Esophagus muscularis mucosa (tissue), 4 donors: ENCODE measurements at regions not wholly inside any gene's neighbourhood (a gene's known extent, or its start where the extent isn't known, plus 50 kb on each side); places are given as distances from the start of the nearest gene placed in this dataset.

Experiments
- DNase-seq: peaks from one replicate; pipeline ENCODE4 v3.0.0-alpha.2; 2017; ENCODE audit errors: extremely low spot score
- H3K27ac ChIP-seq, 4 donors: fragments of 200-600 bp; sonication (generic); replicated peaks in 1 of 4; 1 replicate in 3 of 4; 2 replicates in 1 of 4; pipeline ENCODE4 v1.5.1; 2016 to 2019; ENCODE audit warnings: mild to moderate bottlenecking in 1 of 4
- H3K27me3 ChIP-seq, 4 donors: fragments of 200-600 bp; sonication (generic); one replicate each; pipeline versions ENCODE4 v1.5.1 to v1.6.0; 2016 to 2019
- H3K36me3 ChIP-seq, 4 donors: fragments of 200-600 bp; sonication (generic); one replicate each; pipeline ENCODE4 v1.5.1; 2016 to 2019
- H3K4me1 ChIP-seq, 4 donors: fragments of 200-600 bp; sonication (generic); one replicate each; pipeline ENCODE4 v1.5.1; 2016 to 2019
- H3K4me3 ChIP-seq, 4 donors: fragments of 200-600 bp; sonication (generic); 1 replicate in 2 of 4; 2 replicates in 2 of 4; pipeline ENCODE4 v1.5.1; 2016 to 2019; ENCODE audit warnings: mild to moderate bottlenecking in 4 of 4, moderate library complexity in 1 of 4
- H3K9me3 ChIP-seq, 4 donors: fragments of 200-600 bp; sonication (generic); 1 replicate in 3 of 4; 2 replicates in 1 of 4; pipeline ENCODE4 v1.5.1; 2016 to 2019
- EP300 ChIP-seq: sonication (generic); formaldehyde crosslinking; IDR thresholded peaks from one replicate; pipeline ENCODE4 v1.6.1; 2017; ENCODE audit warnings: antibody characterized with exemption
- POLR2A ChIP-seq: fragments of 450-650 bp; IDR thresholded peaks from one replicate; pipeline ENCODE4 v1.6.1; 2017; ENCODE audit warnings: antibody characterized with exemption, moderate library complexity, mild to moderate bottlenecking, low read depth
- POLR2AphosphoS5 ChIP-seq, 2 donors: sonication (generic); formaldehyde crosslinking; IDR thresholded peaks; one replicate each; pipeline ENCODE4 v1.6.1; 2017; ENCODE audit warnings: antibody characterized with exemption in 2 of 2
- WGBS: methylation state at CpG from one replicate; pipeline ENCODE4 v1.1.5; 2018; 5-methylcytosine and 5-hydroxymethylcytosine counted together
- intact Hi-C: fragments of 100-400 bp; cut with DNase I; formaldehyde crosslinking; loops from one replicate; pipeline ENCODE4 v1.15.1; 2023
- TF ChIP-seq, protein P1 (sequence below), 3 experiments: fragments of 200-600 bp in 2 of 3; fragments of 450-650 bp in 1 of 3; sonication (generic) in 2 of 3; IDR thresholded peaks; one replicate each; pipeline ENCODE4 v1.5.1; 2017 to 2019; ENCODE audit warnings: antibody characterized with exemption in 3 of 3, mild to moderate bottlenecking in 2 of 3, moderate library complexity in 1 of 3

DNA sequence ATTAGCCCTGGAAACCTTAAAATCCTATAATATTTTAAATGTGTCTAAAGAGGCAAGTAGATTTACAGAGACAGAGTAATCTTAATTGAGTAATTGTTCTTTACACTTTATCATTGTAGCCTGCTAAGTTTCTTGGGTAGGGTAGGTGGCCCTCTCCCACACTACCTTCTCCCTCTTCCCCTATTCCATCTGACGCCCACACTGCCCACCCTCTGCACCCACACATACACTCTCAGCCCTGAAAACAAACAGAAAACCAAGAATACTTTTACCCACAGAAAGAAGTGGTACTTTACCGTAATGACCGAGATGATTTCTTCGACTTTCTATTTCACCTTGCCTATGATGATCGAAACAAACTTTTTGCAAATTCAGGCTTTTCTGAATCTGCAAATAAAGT, 320.4 kb upstream of the OBI1 start:
- H3K27me3 ChIP-seq, result peaks cover 0 to 6% (median 0%) of the 10 kb centered on the region in 4 donors
- 87% methylated on average over 5 of the region's 5 CpGs for WGBS
- H3K4me3 ChIP-seq, result no peak overlapping the region
- H3K36me3 ChIP-seq, result no peaks in the 10 kb centered on the region
- TF ChIP-seq POLR2A, result no peak
- no peak for TF ChIP-seq EP300
- no peak for TF ChIP-seq POLR2AphosphoS5 (IDR thresholded peaks at IDR 0.05)
- TF ChIP-seq, protein P1, sequence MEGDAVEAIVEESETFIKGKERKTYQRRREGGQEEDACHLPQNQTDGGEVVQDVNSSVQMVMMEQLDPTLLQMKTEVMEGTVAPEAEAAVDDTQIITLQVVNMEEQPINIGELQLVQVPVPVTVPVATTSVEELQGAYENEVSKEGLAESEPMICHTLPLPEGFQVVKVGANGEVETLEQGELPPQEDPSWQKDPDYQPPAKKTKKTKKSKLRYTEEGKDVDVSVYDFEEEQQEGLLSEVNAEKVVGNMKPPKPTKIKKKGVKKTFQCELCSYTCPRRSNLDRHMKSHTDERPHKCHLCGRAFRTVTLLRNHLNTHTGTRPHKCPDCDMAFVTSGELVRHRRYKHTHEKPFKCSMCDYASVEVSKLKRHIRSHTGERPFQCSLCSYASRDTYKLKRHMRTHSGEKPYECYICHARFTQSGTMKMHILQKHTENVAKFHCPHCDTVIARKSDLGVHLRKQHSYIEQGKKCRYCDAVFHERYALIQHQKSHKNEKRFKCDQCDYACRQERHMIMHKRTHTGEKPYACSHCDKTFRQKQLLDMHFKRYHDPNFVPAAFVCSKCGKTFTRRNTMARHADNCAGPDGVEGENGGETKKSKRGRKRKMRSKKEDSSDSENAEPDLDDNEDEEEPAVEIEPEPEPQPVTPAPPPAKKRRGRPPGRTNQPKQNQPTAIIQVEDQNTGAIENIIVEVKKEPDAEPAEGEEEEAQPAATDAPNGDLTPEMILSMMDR (IDR thresholded peaks at IDR 0.05), result no peak
- H3K4me1 ChIP-seq, result no peaks in the 10 kb centered on the region
- H3K27ac ChIP-seq, result no peak overlapping the region
- DNase-seq, result no peak
- intact Hi-C loops, result loop anchor here (10.0 kb wide), 1 partner anchor 665 kb away; no protein-coding TSS in a partner anchor
- no peaks in the 10 kb centered on the region for H3K9me3 ChIP-seq

GRCh38 chr13:78978381-78978998, 319.5 kb upstream of the OBI1 start:
- H3K4me3 ChIP-seq, result no peak overlapping the region
- no peaks in the 10 kb centered on the region for H3K36me3 ChIP-seq
- H3K9me3 ChIP-seq, result no peaks in the 10 kb centered on the region
- H3K4me1 ChIP-seq, result no peaks in the 10 kb centered on the region
- H3K27me3 ChIP-seq, result no peaks in the 10 kb centered on the region
- intact Hi-C loops, result loop anchor here (10.0 kb wide), 1 partner anchor 664 kb away; no protein-coding TSS in a partner anchor
- TF ChIP-seq EP300, result no peak
- TF ChIP-seq, protein P1 (IDR thresholded peaks at IDR 0.05), result peak; percentile 36 to 68 (median 57)
- no peak for DNase-seq
- WGBS, result 28% methylated on average over 2 of the region's 2 CpGs
- H3K27ac ChIP-seq, result no peak overlapping the region

- Histone ChIP-seq H3K9me3 (no peaks in the 10 kb centered on the region), H3K4me1 (no peaks in the 10 kb centered on the region), H3K27me3 (no peaks in the 10 kb centered on the region), H3K27ac (no peak overlapping the region), H3K4me3 (no peak overlapping the region), H3K36me3 (no peaks in the 10 kb centered on the region)
- no peak for DNase-seq
- 95% methylated on average over 3 of the region's 3 CpGs for WGBS
- intact Hi-C loops, result loop anchor here (2.0 to 10.0 kb wide), 2 partner anchors 663 to 839 kb away; no protein-coding TSS in a partner anchor
- TF ChIP-seq POLR2A, result no peak
- TF ChIP-seq, protein P1 (IDR thresholded peaks at IDR 0.05), result no peak
- TF ChIP-seq EP300, result no peak
- no peak for TF ChIP-seq POLR2AphosphoS5 (IDR thresholded peaks at IDR 0.05)
Observed at GRCh38 chr13:78977311-78977710, 318.4 kb upstream of the OBI1 start.

DNA sequence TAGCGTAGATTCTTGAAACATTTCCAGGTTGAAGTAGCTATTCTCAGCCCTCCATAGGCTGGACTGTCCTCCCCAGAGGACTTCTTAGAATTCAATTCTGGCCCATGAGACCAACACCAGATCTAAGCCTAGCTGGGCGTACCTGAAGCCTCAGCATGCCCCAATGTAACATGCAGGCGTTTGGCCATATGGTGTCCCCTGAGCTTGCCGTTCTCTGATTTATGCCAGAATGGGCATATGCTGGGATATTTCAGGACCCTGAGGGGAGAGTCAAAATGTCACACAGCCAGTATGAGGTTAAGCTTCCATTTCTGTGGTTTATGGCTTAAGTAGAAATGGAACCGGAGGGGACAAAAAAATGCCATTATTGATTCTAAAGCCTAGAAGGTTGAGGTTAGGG, 317.7 kb upstream of the OBI1 start:
- Histone ChIP-seq H3K9me3 (no peaks in the 10 kb centered on the region), H3K4me1 (no peaks in the 10 kb centered on the region), H3K4me3 (no peak overlapping the region), H3K27me3 (no peaks in the 10 kb centered on the region), H3K36me3 (no peaks in the 10 kb centered on the region), H3K27ac (no peak overlapping the region)
- WGBS, result 83% methylated on average over 5 of the region's 5 CpGs
- TF ChIP-seq POLR2A, result no peak
- TF ChIP-seq EP300, result no peak
- TF ChIP-seq POLR2AphosphoS5 (IDR thresholded peaks at IDR 0.05), result no peak
- TF ChIP-seq, protein P1 (IDR thresholded peaks at IDR 0.05), result no peak
- intact Hi-C loops, result loop anchor here (2.0 to 10.0 kb wide), 2 partner anchors 662 to 838 kb away; no protein-coding TSS in a partner anchor
- DNase-seq, result no peak

- Histone ChIP-seq H3K4me3 (no peak overlapping the region), H3K4me1 (no peaks in the 10 kb centered on the region), H3K27ac (no peak overlapping the region), H3K9me3 (no peaks in the 10 kb centered on the region), H3K27me3 (no peaks in the 10 kb centered on the region), H3K36me3 (no peaks in the 10 kb centered on the region)
- 88% methylated on average over 3 of the region's 3 CpGs for WGBS
- intact Hi-C loops, result loop anchor here (10.0 kb wide), 1 partner anchor 658 kb away; no protein-coding TSS in a partner anchor
- DNase-seq, result no peak
- TF ChIP-seq POLR2AphosphoS5 (IDR thresholded peaks at IDR 0.05), result no peak
- no peak for TF ChIP-seq EP300
- no peak for TF ChIP-seq POLR2A
- TF ChIP-seq, protein P1 (IDR thresholded peaks at IDR 0.05), result no peak
Observed at GRCh38 chr13:78972561-78972960, 313.6 kb upstream of the OBI1 start.
